A549 (cell line): ENCODE measurements at regions not wholly inside any gene's neighbourhood (a gene's known extent, or its start where the extent isn't known, plus 50 kb on each side); places are given as distances from the start of the nearest gene placed in this dataset.

Source experiments
- ATAC-seq, 2 experiments: fragments of 200-7000 bp in 1 of 2; fragments of >200 bp in 1 of 2; cut with Nextera tagmentation in 1 of 2; cut with Tn5 transposase in 1 of 2; 3 replicates each; pipeline versions ENCODE4 v1.8.0 to v1.9.1; 2018 to 2020; ENCODE audit warnings: mild to moderate bottlenecking in 1 of 2, moderate library complexity in 1 of 2
- CTCF ChIA-PET: fragments of 300-600 bp; sonication (Branson Sonifier 250); formaldehyde crosslinking; extraction: SDS; loops from one replicate; lab custom pipeline; 2021; ENCODE audit warnings: antibody characterized with exemption, inconsistent platforms; lab: Yijun Ruan, JAX
- POLR2A ChIA-PET: fragments of 350-600 bp; formaldehyde crosslinking; extraction: SDS; loops from one replicate; lab custom pipeline; 2021; ENCODE audit warnings: antibody characterized with exemption, inconsistent platforms; lab: Yijun Ruan, JAX
- DNase-seq, 2 experiments: peaks; one replicate each; pipeline versions ENCODE4 v3.0.0 to v3.0.0-alpha.2; 2011 to 2016; ENCODE audit warnings: low read depth in 1 of 2, low spot score in 1 of 2
- FAIRE-seq: peaks from 2 replicates; lab custom pipeline; 2011; peaks lifted over from hg19 to GRCh38; lab: Jason Lieb, UNC
- H3K27ac ChIP-seq, 2 experiments: fragments of >200 bp; sonication (Bioruptor Twin); formaldehyde crosslinking; 3 replicates each; pipeline ENCODE4 v1.5.1; 2016 to 2017
- H3K4me1 ChIP-seq: fragments of >200 bp; sonication (Bioruptor Twin); formaldehyde crosslinking; 3 replicates; pipeline ENCODE4 v1.6.1; 2016
- H3K4me2 ChIP-seq: fragments of >200 bp; sonication (Bioruptor Twin); formaldehyde crosslinking; 3 replicates; pipeline ENCODE4 v1.6.1; 2016
- H3K4me3 ChIP-seq: fragments of >200 bp; sonication (Bioruptor Twin); formaldehyde crosslinking; 3 replicates; pipeline ENCODE4 v1.5.1; 2016
- H3K9me3 ChIP-seq: fragments of >200 bp; sonication (Bioruptor Twin); formaldehyde crosslinking; 3 replicates; pipeline ENCODE4 v1.6.1; 2016
- CEBPB ChIP-seq, 2 experiments: fragments of >200 bp in 1 of 2; sonication (Bioruptor Twin) in 1 of 2; formaldehyde crosslinking in 1 of 2; IDR thresholded peaks; 2 replicates each; pipeline ENCODE4 v1.6.1; 2012 to 2016
- CHD4 ChIP-seq: fragments of 200-600 bp; sonication (generic); IDR thresholded peaks from 2 replicates; pipeline ENCODE4 v1.6.1; 2016; ENCODE audit warnings: antibody characterized with exemption, mild to moderate bottlenecking, borderline replicate concordance
- CTCF ChIP-seq: fragments of >200 bp; sonication (Bioruptor Twin); formaldehyde crosslinking; IDR thresholded peaks from 3 replicates; pipeline ENCODE4 v1.5.1; 2016
- EHF ChIP-seq: fragments of 250-450 bp; sonication (Bioruptor Pico); IDR thresholded peaks from 2 replicates; pipeline ENCODE4 v1.5.0; 2020; ENCODE audit warnings: mild to moderate bottlenecking
- EHMT2 ChIP-seq: fragments of 200-600 bp; sonication (generic); IDR thresholded peaks from 2 replicates; pipeline ENCODE4 v1.6.1; 2016; ENCODE audit warnings: antibody characterized with exemption, low read depth, mild to moderate bottlenecking, moderate library complexity
- FOSB ChIP-seq: fragments of 250-450 bp; sonication (Bioruptor Pico); IDR thresholded peaks from 2 replicates; pipeline ENCODE4 v1.5.0; 2020; ENCODE audit warnings: mild to moderate bottlenecking, moderate library complexity
- FOXS1 ChIP-seq: fragments of 250-450 bp; sonication (Bioruptor Pico); IDR thresholded peaks from 2 replicates; pipeline ENCODE4 v1.5.0; 2020; ENCODE audit warnings: mild to moderate bottlenecking, moderate library complexity
- GATA3 ChIP-seq: IDR thresholded peaks from 2 replicates; pipeline ENCODE4 v1.6.1; 2012; ENCODE audit warnings: borderline replicate concordance
- HDAC2 ChIP-seq: fragments of 200-600 bp; sonication (generic); IDR thresholded peaks from 2 replicates; pipeline ENCODE4 v1.6.1; 2016
- HES2 ChIP-seq: fragments of >200 bp; sonication (Bioruptor Twin); formaldehyde crosslinking; IDR thresholded peaks from 2 replicates; pipeline ENCODE4 v1.6.1; 2016
- HEYL ChIP-seq: fragments of 250-450 bp; sonication (Bioruptor Pico); IDR thresholded peaks from 2 replicates; pipeline ENCODE4 v1.8.0; 2021; ENCODE audit warnings: mild to moderate bottlenecking, moderate library complexity
- JUN ChIP-seq, 2 experiments: fragments of >200 bp; sonication (Bioruptor Twin); formaldehyde crosslinking; IDR thresholded peaks; 2 replicates in 1 of 2; 3 replicates in 1 of 2; pipeline ENCODE4 v1.6.1; 2016 to 2017
- MAFK ChIP-seq: fragments of 450-650 bp; IDR thresholded peaks from 2 replicates; pipeline ENCODE4 v1.6.1; 2014; ENCODE audit not compliant: partially characterized antibody
- MYC ChIP-seq: IDR thresholded peaks from 2 replicates; pipeline ENCODE4 v1.6.1; 2012; ENCODE audit warnings: mild to moderate bottlenecking, inconsistent platforms, low read length, improper control_type of control experiment, borderline replicate concordance
- NR3C1 ChIP-seq: fragments of >200 bp; sonication (Bioruptor Twin); formaldehyde crosslinking; IDR thresholded peaks from 3 replicates; pipeline ENCODE4 v1.6.1; 2017
- RCOR1 ChIP-seq: fragments of 150-350 bp; IDR thresholded peaks from 2 replicates; pipeline ENCODE4 v1.6.1; 2014; ENCODE audit warnings: antibody characterized with exemption, low read length, low read depth
- REST ChIP-seq: fragments of 200-600 bp; sonication (generic); IDR thresholded peaks from 2 replicates; pipeline ENCODE4 v1.6.1; 2016; ENCODE audit warnings: antibody characterized with exemption, mild to moderate bottlenecking, moderate library complexity
- RNF2 ChIP-seq: fragments of 200-600 bp; sonication (generic); IDR thresholded peaks from 2 replicates; pipeline ENCODE4 v1.6.1; 2016; ENCODE audit warnings: low read depth, mild to moderate bottlenecking, antibody characterized with exemption, moderate library complexity, borderline replicate concordance
- SMC3 ChIP-seq: fragments of >200 bp; sonication (Bioruptor Twin); formaldehyde crosslinking; IDR thresholded peaks from 3 replicates; pipeline ENCODE4 v1.6.1; 2018; ENCODE audit warnings: inconsistent platforms
- ZC3H11A ChIP-seq: fragments of 450-650 bp; IDR thresholded peaks from 2 replicates; pipeline ENCODE4 v1.6.1; 2014; ENCODE audit warnings: antibody characterized with exemption, mild to moderate bottlenecking
- ZNF302 ChIP-seq: fragments of 250-450 bp; sonication (Bioruptor Pico); IDR thresholded peaks from 2 replicates; pipeline ENCODE4 v1.9.0; 2021; ENCODE audit warnings: inconsistent platforms, mild to moderate bottlenecking, moderate library complexity
- WGBS: methylation state at CpG from one replicate; pipeline ENCODE4 v1.1.6; 2017; ENCODE audit errors: missing lambda C conversion rate; 5-methylcytosine and 5-hydroxymethylcytosine counted together
- TF ChIP-seq, protein P1 (sequence below): fragments of >200 bp; sonication (Bioruptor Twin); formaldehyde crosslinking; IDR thresholded peaks from 3 replicates; pipeline ENCODE4 v1.6.1; 2016

DNA sequence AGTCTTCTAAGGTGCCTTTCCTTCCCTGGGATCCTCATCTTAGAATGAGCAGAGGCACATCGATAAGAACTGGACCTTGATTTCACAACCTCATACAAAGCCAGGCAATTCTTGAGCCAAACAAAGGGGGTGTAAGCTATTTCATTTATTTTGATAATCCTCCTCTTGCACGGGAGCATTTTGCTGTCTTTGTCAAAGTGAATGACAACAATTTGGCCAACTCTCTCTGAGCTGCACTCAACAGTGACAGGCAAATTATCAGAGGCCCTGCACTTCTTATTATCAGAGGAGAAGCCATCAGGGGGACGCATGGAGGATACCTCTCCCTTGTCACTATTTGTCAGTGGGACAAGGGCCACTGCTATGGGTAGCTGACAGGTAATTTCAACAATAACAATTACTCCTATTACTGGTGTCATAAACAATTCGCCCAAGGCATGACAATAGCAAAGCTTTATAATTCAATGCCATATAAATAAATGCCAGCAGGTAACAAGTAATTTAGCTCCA is 260.4 kb downstream of the MEIS1 start:
- ATAC-seq (no peak), FAIRE-seq (no peak), DNase-seq (no peak)
- POLR2A ChIA-PET, result no interaction called here
- Histone ChIP-seq H3K27ac (no peak overlapping the region), H3K9me3 (no peaks in the 10 kb centered on the region), H3K4me2 (no peak overlapping the region), H3K4me3 (no peak overlapping the region), H3K4me1 (no peaks in the 10 kb centered on the region)
- TF ChIP-seq NR3C1 (no peak), GATA3 (no peak)
- 25% methylated on average over 4 of the region's 4 CpGs for WGBS
- CTCF ChIA-PET, result interaction anchor here (0.6 kb wide), 1 partner anchor 21 kb away, joined by 3 read pairs; no protein-coding TSS in a partner anchor

- Histone ChIP-seq H3K4me1 (no peaks in the 10 kb centered on the region), H3K9me3 (no peaks in the 10 kb centered on the region), H3K4me2 (no peak overlapping the region), H3K4me3 (no peak overlapping the region), H3K27ac (no peak overlapping the region)
- no peak for FAIRE-seq
- TF ChIP-seq ZC3H11A (no peak), REST (no peak), RNF2 (no peak), RCOR1 (no peak), FOXS1 (CRISPR knock-in tag) (no peak), CEBPB (IDR thresholded peaks at IDR 0.05) (no peak), HES2 (no peak), EHF (CRISPR knock-in tag) (no peak), HEYL (CRISPR knock-in tag) (no peak), JUN (IDR thresholded peaks at IDR 0.05) (no peak), SMC3 (no peak), MAFK (no peak), MYC (no peak), HDAC2 (no peak), FOSB (no peak), CTCF (no peak), EHMT2 (no peak), CHD4 (no peak), ZNF302 (no peak)
- TF ChIP-seq, protein P1, sequence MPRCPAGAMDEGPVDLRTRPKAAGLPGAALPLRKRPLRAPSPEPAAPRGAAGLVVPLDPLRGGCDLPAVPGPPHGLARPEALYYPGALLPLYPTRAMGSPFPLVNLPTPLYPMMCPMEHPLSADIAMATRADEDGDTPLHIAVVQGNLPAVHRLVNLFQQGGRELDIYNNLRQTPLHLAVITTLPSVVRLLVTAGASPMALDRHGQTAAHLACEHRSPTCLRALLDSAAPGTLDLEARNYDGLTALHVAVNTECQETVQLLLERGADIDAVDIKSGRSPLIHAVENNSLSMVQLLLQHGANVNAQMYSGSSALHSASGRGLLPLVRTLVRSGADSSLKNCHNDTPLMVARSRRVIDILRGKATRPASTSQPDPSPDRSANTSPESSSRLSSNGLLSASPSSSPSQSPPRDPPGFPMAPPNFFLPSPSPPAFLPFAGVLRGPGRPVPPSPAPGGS, result no peak
- 56% methylated on average over 7 of the region's 7 CpGs for WGBS
- DNase-seq, result no peak
- CTCF ChIA-PET, result interaction anchor here (0.6 kb wide), 1 partner anchor 28 kb away, joined by 3 read pairs; no protein-coding TSS in a partner anchor
- POLR2A ChIA-PET, result no interaction called here
- ATAC-seq, result no peak
Observed at GRCh38 chr2:66696374-66696773, 261.4 kb downstream of the MEIS1 start.
